DMS53 treated with DMSO at 0.1 percent for 48 hours (cell line): ENCODE measurements at regions not wholly inside any gene's neighbourhood (a gene's known extent, or its start where the extent isn't known, plus 50 kb on each side); places are given as distances from the start of the nearest gene placed in this dataset.
"Not testable (repeated sequence)": the region's sequence is repeated elsewhere in the genome, so short reads cannot be mapped to it uniquely, and the experiment has no call there.

ENCODE experiments used
- DNase-seq: peaks from one replicate; lab custom pipeline; 2025; ENCODE audit not compliant: unreplicated experiment; lab: John Stamatoyannopoulos, UW

DNA sequence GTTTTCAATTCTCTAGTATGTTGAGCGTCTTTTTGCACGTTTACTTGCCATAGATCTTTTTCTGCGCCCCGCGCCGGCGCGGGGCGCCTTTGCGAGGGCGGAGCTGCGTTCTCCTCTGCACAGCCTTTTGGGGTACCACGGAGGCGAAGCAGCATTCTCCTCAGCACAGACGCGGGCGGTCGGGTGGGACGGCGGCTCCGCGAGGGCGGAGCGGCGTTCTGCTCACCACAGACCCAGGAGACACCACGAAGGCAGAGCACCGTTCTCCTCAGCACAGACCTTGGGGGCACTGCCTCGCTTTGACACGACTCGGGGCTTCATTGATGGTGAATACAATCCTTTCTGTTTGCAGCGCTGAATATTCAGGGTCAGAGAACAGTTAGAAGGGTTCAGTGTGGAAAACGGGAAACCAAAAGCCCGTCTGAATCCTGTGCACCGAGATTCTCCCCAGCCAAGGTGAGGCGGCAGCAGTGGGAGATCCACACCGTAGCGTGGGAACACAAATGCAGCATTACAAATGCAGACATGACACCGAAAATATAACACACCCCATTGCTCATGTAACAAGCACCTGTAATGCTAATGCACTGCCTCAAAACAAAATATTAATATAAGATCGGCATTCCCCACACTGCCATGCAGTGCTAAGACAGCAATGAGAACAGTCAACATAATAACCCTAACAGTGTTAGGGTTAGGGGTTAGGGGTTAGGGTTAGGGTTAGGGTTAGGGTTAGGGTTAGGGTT lies 190.7 kb upstream of the VIPR2 start:
- DNase-seq: not testable (repeated sequence)

DNA sequence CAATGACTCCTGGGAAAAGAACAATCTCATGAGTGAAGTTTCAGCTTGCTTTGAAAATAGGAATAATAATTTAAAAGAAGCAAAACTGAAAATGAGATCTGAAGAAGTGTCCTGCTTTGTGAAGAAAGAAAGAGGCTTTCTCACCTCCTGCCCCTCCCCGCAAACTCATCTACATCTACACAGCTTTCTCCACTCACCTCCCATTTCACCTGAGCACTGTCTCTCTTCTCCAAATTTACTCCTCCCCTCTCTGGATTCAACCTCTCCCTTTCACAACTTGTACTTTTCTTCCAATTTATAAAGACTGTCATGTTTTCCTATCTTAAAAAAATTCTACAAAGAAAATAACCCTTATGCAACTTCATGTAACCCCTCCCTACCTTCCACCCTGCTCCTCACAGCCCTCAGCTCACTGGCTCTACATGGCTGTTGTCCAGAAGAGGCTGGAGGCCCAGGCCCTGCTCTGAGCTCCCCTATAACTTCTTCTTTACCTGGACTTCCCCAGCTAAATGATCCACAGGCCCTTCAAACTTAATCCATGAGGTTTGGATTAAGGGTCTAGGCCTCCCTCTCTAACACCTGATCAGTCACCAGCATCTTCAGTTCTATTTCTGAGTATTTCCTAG lies 188.3 kb upstream of the VIPR2 start:
- DNase-seq: not testable (repeated sequence)

DNA sequence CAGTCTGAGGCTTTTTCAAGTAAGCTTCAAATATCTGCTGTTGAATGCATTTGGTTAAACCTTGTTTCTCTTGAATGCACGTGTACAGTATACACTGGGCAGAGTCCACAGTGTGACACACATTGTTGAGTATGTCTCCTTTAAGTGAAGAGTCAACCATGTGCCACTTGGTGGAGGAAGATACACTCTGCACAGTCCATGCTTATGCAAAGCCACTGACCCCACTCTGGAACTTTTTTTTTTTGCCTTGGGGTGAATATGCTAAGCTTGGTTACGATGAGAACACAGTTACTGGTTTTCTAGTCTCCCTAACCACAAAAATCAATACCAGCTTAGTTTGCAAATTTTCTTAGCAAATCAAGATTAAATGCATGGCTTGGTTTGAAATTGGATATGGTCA lies 186.8 kb upstream of the VIPR2 start:
- no peak for DNase-seq

DNA sequence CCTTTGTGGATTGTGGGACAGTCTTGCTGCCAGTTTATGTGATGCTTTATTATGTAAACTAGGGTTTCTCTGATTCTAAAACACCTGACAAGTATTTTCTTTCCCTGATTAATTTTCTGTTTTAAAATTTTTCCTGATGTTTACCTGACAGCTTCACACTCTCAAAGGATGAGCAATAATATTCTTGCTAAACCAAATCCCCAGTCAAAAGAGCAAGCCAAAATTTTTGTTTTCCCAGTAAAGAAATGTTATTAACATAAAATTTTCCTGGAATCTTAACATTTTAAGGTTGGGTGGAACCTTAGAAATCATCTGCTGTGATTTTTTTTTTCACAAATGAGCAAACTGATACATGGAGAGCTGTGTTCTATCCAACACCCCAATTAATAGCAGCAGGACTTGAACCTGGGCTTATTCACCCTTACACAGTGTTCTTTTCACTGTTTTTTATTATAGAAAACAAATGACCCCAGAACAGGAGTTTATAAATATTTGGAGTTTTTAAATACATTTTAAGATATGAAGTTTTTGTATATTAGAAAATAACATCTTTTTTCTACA lies 185.2 kb upstream of the VIPR2 start:
- DNase-seq: no peak

DNA sequence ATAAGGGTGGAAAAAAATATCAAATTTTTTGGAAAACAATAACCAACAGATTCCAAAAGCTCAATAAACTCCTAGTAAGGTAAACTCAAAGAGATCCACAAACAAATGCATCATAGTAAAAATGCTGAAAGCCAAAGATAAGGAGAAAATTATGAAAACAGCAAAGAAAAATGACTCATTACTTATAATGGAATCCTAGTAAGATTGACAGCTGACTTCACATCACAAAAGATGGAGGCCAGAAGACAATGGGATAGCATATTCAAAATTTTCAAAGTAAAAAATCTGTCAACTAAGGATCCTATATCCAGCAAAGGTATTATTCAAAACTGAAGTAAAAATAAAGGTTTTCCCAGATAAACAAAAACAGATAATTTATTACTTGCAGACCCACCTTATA lies 183.4 kb upstream of the VIPR2 start:
- no peak for DNase-seq

DNA sequence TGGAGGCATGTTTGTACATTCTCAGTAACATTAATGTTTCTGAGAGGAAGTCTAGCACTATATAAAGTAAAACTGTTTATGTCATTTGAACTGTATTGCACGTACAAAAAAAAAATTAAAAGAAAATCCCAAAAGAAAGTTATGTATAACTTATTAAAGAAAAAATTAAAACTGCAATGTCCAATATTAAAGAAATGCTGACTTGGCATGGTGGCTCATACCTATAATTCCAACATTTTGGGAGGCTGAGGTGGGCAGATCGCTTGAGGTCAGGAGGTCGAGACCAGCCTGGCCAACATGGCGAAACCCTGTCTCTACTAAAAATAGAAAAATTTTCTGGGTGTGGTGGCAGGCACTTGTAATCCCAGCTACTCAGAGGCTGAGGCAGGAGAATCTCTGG lies 178.7 kb upstream of the VIPR2 start:
- DNase-seq: no peak

DNA sequence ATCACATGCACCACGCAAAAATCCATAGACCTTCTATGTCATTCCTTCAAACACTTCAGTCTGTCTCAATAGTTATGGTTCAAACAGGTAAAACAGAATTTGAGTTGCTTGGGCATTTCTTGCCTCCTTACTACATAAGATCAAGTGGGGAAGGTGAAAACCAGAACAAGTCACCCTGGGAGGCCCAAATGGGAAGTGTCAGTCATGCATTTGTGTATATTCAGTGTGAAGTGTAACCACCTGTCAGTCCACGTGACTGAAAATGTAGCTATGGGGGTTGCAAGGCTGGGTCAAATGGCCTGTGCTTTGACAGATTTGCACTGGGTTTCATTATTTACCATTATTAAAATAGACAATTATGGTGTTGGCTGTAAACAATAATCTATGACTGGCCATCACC lies 176.6 kb upstream of the VIPR2 start:
- DNase-seq: no peak

DNA sequence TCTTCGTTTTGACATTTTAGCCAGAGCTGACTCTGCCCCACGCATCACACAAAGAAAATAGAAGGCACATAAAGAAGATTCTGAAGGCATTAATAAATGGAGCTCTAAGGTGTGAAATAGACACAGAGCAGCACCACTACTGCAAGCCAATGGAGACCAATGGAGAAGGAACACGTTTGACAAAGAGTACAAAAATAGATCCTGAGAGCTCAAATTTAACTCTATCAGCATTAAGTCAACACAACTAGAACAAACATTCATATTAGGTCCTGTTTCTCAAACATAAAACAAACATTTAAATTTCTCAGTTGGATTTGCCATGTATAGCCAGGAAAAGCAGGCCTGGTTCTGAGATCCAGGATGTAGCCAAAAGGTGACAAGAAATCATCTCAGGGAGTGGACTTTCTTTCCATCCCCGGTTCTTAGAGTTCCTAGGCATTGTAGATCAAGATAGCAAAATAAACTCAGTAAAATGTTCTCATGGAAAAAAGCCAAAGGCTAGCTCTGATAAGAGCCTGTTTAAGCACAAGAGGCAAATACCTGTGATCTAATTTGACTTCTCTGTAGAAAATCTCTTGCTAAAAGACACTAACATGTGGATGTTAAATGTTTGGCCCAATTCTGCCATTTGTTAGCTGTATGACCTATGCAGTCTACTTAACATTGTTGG lies 174.2 kb upstream of the VIPR2 start:
- DNase-seq: no peak

DNA sequence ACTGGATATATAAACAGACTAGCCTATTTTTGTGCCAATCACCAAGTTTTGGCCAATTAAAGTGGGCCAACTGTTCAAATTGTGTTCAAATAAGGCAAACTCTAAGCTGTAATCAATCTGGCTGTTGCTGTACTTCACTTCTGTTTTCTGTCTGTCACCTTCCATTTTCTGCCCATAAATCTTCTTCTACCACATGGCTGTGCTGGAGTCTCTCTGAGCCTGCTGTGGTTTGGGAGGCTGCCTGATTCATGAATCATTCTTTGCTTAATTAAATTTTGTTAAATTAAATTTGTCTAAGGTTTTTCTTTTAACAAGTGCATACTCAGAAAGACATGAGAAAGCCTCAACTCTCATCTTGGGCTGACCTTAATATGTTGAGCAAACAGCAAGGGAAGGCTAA lies 172.6 kb upstream of the VIPR2 start:
- no peak for DNase-seq

DNA sequence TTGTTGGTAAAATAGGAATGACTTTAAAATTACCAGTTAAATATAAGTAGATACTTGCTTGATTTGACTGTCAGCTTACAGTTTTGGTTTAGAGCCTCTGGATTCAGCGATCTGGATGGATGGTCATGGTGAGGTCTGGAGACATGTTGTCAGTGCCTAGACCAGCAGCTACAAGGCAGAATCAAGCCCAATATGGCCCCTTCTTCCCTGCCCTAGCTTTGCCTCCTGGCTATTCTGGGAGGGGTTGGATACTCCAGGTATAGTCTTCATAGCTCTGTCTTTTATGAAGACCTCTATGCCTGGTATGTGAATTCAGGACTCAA lies 166.5 kb upstream of the VIPR2 start:
- no peak for DNase-seq

DNA sequence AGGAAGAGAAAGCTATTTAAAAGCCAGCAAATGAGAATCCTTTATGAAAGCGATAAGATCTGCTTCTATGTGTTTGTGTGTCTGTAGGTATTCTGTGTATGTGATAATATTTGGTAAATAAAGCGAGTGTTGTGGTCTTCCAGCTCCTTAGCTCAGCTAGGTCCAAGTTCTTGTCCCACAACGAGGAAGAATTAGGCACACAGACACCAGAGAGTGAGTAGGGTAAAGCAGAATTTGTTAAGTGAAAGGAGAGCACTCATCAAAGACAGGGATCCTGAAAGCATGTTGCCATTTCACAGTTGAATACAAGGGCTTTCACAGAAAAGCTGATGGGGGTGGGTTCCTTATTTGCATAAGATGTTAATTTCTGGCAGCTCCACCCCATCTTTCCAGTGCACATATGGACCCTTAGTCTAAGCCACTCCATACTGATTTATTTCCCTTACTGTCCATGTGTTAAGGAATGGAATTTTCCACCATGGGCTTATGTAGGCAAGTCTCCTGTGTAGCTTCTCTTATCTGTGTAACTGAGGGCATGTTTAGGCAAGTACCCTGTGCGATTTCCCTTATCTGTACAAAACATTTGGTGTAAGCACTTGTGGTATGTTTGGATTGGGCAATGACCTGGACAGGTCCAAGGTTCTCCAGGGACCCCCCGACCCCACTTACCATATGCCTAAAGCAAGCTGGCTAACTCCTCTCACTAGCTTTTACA lies 165.9 kb upstream of the VIPR2 start:
- no peak for DNase-seq

DNA sequence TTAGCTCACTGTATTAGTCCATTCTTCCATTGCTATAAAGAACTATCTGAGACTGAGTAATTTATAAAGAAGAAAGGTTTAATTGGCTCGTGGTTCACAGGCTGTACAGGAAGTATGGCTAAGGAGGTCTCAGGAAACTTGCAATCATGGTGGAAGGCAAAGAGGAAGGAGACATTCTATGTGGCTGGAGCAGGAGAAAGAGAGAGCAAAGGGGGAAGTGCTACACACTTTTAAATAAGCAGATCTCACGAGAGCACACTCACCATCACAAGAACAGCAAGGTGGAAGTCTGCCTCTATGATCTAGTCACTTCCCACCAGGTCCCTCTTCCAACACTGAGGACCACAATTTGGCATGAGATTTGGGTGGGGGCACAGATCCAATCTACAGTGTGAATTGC lies 164.5 kb upstream of the VIPR2 start:
- not testable (repeated sequence) for DNase-seq

DNA sequence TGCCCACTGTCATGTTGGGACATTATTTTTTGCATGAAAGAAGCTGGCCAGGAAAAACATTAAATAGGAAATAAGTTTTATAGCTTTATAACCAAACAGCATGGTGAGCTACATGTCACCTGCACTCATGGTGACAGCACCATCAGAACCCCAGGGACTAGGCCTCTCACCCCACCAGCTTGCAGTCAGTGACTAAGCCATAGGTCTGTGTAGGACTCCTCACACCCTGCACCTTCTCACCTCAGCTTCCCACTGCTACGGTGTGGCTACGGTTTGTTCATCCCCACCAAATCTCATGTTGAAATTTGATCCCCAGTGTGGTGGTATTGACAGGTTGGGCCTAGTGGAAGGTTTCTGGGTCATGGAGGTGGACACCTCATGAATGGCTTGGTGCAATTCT lies 161.3 kb upstream of the VIPR2 start:
- DNase-seq: no peak

DNA sequence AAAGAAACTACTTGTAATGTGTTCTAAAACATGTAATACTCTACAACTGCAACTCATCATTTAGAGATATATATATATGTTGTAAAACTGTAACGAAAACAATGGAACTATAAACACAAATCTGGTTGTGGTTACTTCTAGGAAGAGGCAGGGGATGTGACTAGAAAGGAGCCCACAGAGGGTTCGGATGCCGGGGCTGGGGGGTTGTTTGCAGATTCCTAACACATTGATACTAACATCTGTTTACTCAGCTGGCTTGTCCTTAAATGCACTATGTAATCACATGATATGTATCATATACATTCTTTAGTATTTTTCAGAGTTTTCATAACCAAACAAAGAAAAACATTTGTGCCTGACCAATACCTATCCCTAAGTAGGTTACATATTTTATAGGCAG lies 160.5 kb upstream of the VIPR2 start:
- not testable (repeated sequence) for DNase-seq

DNA sequence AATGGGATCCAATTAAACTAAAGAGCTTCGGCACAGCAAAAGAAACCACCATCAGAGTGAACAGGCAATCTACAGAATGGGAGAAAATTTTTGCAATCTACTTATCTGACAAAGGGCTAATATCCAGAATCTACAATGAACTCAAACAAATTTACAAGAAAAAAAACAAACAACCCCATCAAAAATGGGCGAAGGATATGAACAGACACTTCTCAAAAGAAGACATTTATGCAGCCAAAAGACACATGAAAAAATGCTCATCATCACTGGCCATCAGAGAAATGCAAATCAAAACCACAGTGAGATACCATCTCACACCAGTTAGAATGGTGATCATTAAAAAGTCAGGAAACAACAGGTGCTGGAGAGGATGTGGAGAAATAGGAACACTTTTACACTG lies 158.8 kb upstream of the VIPR2 start:
- DNase-seq: not testable (repeated sequence)

DNA sequence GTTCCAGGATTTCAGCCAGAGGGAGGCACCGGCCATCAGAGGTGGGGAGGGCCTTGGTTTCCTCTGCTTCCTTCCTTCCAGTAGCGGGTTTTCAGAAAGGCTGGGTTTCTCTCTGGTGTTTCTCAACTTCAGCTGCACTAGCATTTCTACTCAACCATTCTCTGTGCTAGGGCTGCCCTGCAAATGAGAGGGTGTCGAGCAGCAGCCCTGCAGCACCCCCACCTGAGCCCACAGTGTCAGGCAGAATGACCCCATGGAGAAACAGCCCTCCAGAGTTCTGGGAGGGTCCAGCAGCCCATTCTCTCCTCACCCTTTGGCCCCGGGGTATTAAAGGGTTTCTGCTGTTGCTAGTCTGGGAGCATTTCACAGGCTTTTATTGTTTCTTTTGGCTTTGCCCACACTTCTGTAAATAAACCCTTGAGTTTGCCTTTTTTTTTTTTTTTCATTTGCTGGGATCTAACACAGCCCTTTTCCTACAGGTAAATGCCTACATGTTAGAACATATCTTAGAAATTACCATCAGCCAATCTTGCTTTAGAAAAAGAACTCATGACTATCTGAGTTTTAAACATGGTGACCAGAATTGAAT lies 151.5 kb upstream of the VIPR2 start:
- DNase-seq: no peak

DNA sequence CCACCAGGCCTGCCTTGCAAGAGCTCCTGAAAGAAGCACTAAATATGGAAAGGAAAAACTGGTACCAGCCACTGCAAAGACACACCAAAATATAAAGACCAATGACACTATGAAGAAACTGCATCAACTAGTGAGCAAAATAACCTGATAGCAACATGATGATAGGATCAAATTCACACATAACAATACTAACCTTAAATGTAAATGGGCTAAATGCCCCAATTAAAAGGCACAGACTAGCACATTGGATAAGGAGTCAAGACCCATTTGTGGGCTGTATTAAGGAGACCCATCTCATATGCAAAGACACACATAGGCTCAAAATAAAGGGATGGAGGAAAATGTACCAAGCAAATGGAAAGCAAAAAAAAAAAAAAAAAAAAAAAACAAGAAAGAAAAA lies 141.8 kb upstream of the VIPR2 start:
- not testable (repeated sequence) for DNase-seq

DNA sequence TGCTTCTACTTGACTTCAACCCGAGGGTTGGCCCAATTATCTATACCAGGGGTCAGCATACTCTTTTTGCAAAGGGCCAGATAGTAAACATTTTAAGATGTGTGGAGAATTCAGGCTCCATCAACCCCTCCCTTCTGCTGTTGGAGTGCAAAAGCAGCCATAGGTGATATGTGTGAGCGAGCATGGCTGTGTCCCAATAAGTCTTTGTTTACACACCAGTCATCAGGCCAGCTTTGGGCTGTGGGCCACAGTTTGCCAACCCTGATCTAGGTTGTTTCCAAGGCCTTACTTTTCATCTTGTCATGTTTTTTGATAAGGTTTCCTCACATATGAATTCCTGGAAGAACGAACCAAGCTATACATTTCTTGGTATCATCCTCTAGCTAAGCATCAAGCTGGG lies 136.9 kb upstream of the VIPR2 start:
- no peak for DNase-seq

DNA sequence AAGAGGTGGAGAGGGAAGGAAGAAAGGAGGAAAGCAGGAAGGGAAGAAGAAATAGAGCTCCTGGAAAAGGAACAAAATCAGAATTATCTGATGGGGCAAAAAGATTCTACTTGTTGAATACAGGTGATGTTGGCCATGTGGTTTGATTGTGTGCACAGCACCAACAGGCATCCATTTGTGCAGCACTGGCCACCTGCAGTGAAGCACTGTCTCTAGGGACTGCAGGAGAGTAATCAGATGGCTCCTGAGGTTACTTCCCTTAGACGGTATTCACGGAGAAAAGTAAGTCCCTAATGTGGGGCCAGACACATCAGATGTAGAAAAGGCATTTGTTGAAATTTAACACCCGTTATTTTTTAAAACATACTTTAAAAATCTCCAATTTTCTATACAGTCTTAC lies 135.3 kb upstream of the VIPR2 start:
- DNase-seq: no peak

DNA sequence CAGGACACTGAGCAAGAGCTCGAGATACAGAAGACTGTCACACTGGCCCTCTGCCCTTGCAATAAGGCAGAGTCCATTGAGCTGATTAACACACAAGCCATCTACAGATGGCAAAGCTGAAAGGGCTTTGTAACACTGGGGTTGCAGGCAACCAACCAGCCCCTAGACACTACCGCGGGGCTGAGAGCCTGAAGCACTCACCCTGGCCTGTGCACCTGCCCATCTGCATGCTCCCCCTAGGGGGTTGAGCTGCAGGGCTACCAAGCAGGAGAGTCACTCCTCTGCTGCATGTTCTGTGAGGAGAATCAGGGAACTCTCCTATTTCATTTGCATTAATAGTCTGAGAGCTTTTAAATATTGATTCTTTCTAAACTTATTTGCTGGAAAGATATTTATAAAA lies 128.1 kb upstream of the VIPR2 start:
- DNase-seq: no peak

DNA sequence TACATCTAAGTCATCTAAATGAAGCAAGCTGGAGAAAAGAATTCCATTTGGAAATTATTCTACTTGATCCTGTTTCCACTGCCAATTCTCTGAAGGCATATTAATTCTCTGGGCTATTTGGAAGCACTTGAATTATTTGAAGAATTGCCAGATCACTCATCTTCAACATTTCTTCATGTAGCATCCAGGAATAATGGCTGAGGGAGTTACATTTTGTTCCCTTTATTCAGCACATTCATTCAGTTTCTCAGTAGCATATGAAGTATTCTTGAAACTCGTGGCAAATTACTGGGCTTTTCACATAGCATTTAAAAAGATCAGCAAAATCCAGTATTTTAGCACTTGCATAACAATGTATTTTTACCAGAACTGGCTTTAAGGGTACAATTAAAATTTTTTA lies 127.1 kb upstream of the VIPR2 start:
- no peak for DNase-seq
